ENCODE measurements at regions not wholly inside any gene's neighbourhood (a gene's known extent, or its start where the extent isn't known, plus 50 kb on each side); places are given as distances from the start of the nearest gene placed in this dataset.

- Histone ChIP-seq H3K23me2 (ENCODE audit: insufficient read length, low read depth, low read length, poor library complexity, severe bottlenecking) (no peaks in the 10 kb centered on the region), H3K9ac (ENCODE audit: extremely low read depth, insufficient read length, low read length) (no peak overlapping the region), H2BK20ac (ENCODE audit: low read depth, low read length, poor library complexity, severe bottlenecking) (no peak overlapping the region), H3K56ac (ENCODE audit: insufficient read length, low read depth, low read length) (no peak overlapping the region), H2BK15ac (ENCODE audit: low read depth, low read length) (no peak overlapping the region), H4K5ac (ENCODE audit: insufficient read length, low read depth, low read length) (no peak overlapping the region), H3K4me1 (ENCODE audit: insufficient read depth, low read length) (no peaks in the 10 kb centered on the region), H3K4ac (ENCODE audit: low read depth, low read length) (no peak overlapping the region), H3T11ph (ENCODE audit: low read length) (no peak overlapping the region), H4K8ac (replicated peaks; ENCODE audit: insufficient read length, low read depth, low read length) (no peak overlapping the region), H3K23ac (ENCODE audit: insufficient read length, low read depth, low read length) (no peak overlapping the region), H2BK12ac (ENCODE audit: insufficient read length, low read depth, low read length) (no peak overlapping the region), H2BK5ac (ENCODE audit: insufficient read length, low read length) (no peak overlapping the region), H3K18ac (ENCODE audit: insufficient read length, low read depth, low read length) (no peak overlapping the region), H2AK5ac (ENCODE audit: insufficient read length, low read length) (no peak overlapping the region), H2BK120ac (ENCODE audit: low read depth, low read length, poor library complexity, severe bottlenecking) (no peak overlapping the region), H3K9me3 (ENCODE audit: control insufficient read depth, low read depth, low read length) (no peaks in the 10 kb centered on the region), H3K4me2 (ENCODE audit: insufficient read depth, insufficient read length, low read length) (no peak overlapping the region), H4K20me1 (ENCODE audit: control insufficient read depth, insufficient read depth, insufficient read length) (no peaks in the 10 kb centered on the region), H3K27ac (ENCODE audit: insufficient read length, low read depth, low read length) (no peak overlapping the region), H4K91ac (ENCODE audit: insufficient read length, low read depth, low read length) (no peak overlapping the region), H3K79me1 (ENCODE audit: insufficient read depth, low read depth, low read length, poor library complexity, severe bottlenecking) (no peaks in the 10 kb centered on the region), H3K14ac (ENCODE audit: insufficient read depth, low read length) (no peak overlapping the region), H2AFZ (ENCODE audit: low read length) (no peak overlapping the region), H3K27me3 (ENCODE audit: insufficient read depth, low read length) (no peaks in the 10 kb centered on the region), H3K79me2 (ENCODE audit: insufficient read depth, low read length) (no peaks in the 10 kb centered on the region)
- H3K4me1 Mint-ChIP-seq: no peaks in the 10 kb centered on the region
- no peak for TF ChIP-seq CTCF (conservative IDR thresholded peaks at IDR 0.05)
- H3K27ac Mint-ChIP-seq: no peak overlapping the region
- WGBS (ENCODE audit: extremely low coverage, insufficient read length, low lambda C conversion rate): no CpG with 5 or more reads among the region's 4 CpGs
- no peak overlapping the region for H3K4me3 Mint-ChIP-seq
- H3K27me3 Mint-ChIP-seq (ENCODE audit: low read depth): no peaks in the 10 kb centered on the region
- no peaks in the 10 kb centered on the region; a peak in 1 of 5 replicates for H3K9me3 Mint-ChIP-seq
- DNase-seq: no peak
- H3K36me3 Mint-ChIP-seq (ENCODE audit: insufficient read depth in 1 of 3, low read depth in 3 of 3): no peaks in the 10 kb centered on the region
These were observed 755.0 kb downstream of the TFAP2A start for GRCh38 chr6:9659848-9660247.

Data from H9 (cell line).